Neural crest cell (in vitro differentiated cells): ENCODE measurements at regions not wholly inside any gene's neighbourhood (a gene's known extent, or its start where the extent isn't known, plus 50 kb on each side); places are given as distances from the start of the nearest gene placed in this dataset.
A peak's percentile ranks its signal among the peaks of the same experiment; 100 is the strongest.

Source experiments
- DNase-seq: peaks from one replicate; pipeline ENCODE4 v3.0.0; 2021; ENCODE audit warnings: low read depth, mixed read lengths, low spot score
- H3K27ac Mint-ChIP-seq: one replicate; pipeline ENCODE4 v1.8.0; 2021; ENCODE audit warnings: mild to moderate bottlenecking, mixed read lengths; ENCODE audit not compliant: unreplicated experiment
- H3K27me3 Mint-ChIP-seq: 2 replicates; pipeline ENCODE4 v1.8.0; 2021; ENCODE audit warnings: low read depth, mild to moderate bottlenecking, mixed read lengths
- H3K36me3 Mint-ChIP-seq: 2 replicates; pipeline ENCODE4 v1.8.0; 2021; ENCODE audit warnings: low read depth, mild to moderate bottlenecking, mixed read lengths
- H3K4me1 Mint-ChIP-seq: 2 replicates; pipeline ENCODE4 v1.8.0; 2021; ENCODE audit warnings: mixed read lengths
- H3K4me3 Mint-ChIP-seq: one replicate; pipeline ENCODE4 v1.8.0; 2021; ENCODE audit warnings: mild to moderate bottlenecking, mixed read lengths
- H3K9me3 Mint-ChIP-seq: 2 replicates; pipeline ENCODE4 v1.8.0; 2021; ENCODE audit warnings: mixed read lengths
- CTCF ChIP-seq: fragments of 200-600 bp; sonication (generic); conservative IDR thresholded peaks from 2 replicates; pipeline ENCODE4 v1.5.0; 2021; ENCODE audit warnings: antibody characterized with exemption, mild to moderate bottlenecking

- H3K4me3 Mint-ChIP-seq, result no peak overlapping the region
- no peaks in the 10 kb centered on the region for H3K27me3 Mint-ChIP-seq
- H3K4me1 Mint-ChIP-seq, result peaks cover 40% of the 10 kb centered on the region
- DNase-seq, result no peak
- H3K27ac Mint-ChIP-seq, result no peak overlapping the region
- no peaks in the 10 kb centered on the region for H3K9me3 Mint-ChIP-seq
- no peak for TF ChIP-seq CTCF
- H3K36me3 Mint-ChIP-seq, result no peaks in the 10 kb centered on the region
Observed at GRCh38 chr1:4086921-4087320, 186.8 kb upstream of the C1orf174 start.

GRCh38 chr1:4087530-4088420, 187.7 kb upstream of the C1orf174 start:
- peaks cover 1% of the 10 kb centered on the region for H3K9me3 Mint-ChIP-seq
- peaks cover 31% of the 10 kb centered on the region for H3K4me1 Mint-ChIP-seq

DNA sequence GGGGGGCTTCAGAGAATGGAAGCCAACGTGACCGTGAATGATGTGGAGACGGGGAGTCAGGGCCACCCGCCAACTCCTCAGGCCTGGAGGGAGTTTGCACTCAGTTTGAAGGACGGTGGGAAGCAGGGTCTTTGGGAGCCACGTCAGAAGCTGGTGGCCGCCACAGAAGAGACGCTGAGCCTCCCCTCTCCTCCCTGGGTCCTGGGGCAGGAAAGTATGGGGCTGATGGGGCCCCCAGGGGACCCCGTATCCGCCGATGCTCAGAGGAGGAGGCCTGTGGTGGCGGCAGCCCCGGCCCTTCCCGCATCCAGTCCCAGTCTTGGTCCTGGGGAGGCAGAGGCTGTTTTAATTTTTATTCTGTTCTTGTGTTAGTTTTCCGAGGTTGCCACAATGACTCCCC, 188.6 kb upstream of the C1orf174 start:
- TF ChIP-seq CTCF, result no peak
- H3K4me1 Mint-ChIP-seq, result peaks cover 22% of the 10 kb centered on the region
- H3K9me3 Mint-ChIP-seq, result peaks cover 3% of the 10 kb centered on the region
- H3K27ac Mint-ChIP-seq, result peak overlapping the region; percentile 92
- H3K27me3 Mint-ChIP-seq, result no peaks in the 10 kb centered on the region
- peaks cover 2% of the 10 kb centered on the region for H3K36me3 Mint-ChIP-seq
- DNase-seq, result no peak
- H3K4me3 Mint-ChIP-seq, result no peak overlapping the region

More at GRCh38 chr1:4087530-4088420, 187.7 kb upstream of the C1orf174 start:
- Mint-ChIP-seq H3K36me3 (no peaks in the 10 kb centered on the region), H3K27me3 (no peaks in the 10 kb centered on the region), H3K4me3 (no peak overlapping the region), H3K27ac (no peak overlapping the region)
- no peak for DNase-seq
- TF ChIP-seq CTCF, result no peak

GRCh38 chr1:4089421-4090175, 189.5 kb upstream of the C1orf174 start:
- TF ChIP-seq CTCF, result no peak
- no peak for DNase-seq
- Mint-ChIP-seq H3K27ac (peak overlapping the region; percentile 8), H3K9me3 (peaks cover 3% of the 10 kb centered on the region), H3K4me3 (no peak overlapping the region), H3K27me3 (no peaks in the 10 kb centered on the region), H3K4me1 (peaks cover 13% of the 10 kb centered on the region), H3K36me3 (peaks cover 4% of the 10 kb centered on the region)

GRCh38 chr1:4090556-4090955, 190.5 kb upstream of the C1orf174 start:
- H3K27me3 Mint-ChIP-seq, result no peaks in the 10 kb centered on the region
- no peak for TF ChIP-seq CTCF
- peak overlapping the region; percentile 62 for H3K27ac Mint-ChIP-seq
- peaks cover 3% of the 10 kb centered on the region for H3K9me3 Mint-ChIP-seq
- DNase-seq, result no peak
- peaks cover 4% of the 10 kb centered on the region for H3K36me3 Mint-ChIP-seq
- H3K4me3 Mint-ChIP-seq, result no peak overlapping the region
- H3K4me1 Mint-ChIP-seq, result peaks cover 9% of the 10 kb centered on the region
